ENCODE measurements at regions not wholly inside any gene's neighbourhood (a gene's known extent, or its start where the extent isn't known, plus 50 kb on each side); places are given as distances from the start of the nearest gene placed in this dataset.
"Not testable (repeated sequence)": the region's sequence is repeated elsewhere in the genome, so short reads cannot be mapped to it uniquely, and the experiment has no call there.

- BruUV-seq (replicated peaks); DNase-seq (ENCODE audit: low read depth, low spot score); CTCF ChIA-PET; H3K9ac ChIP-seq (ENCODE audit: low read length); ATAC-seq; H3K9me3 ChIP-seq (ENCODE audit: control insufficient read depth in 1 of 2, insufficient read depth in 1 of 2, low read depth in 1 of 2, low read length in 2 of 2); H3K9me2 ChIP-seq (ENCODE audit: insufficient read depth); POLR2A ChIA-PET; H3K4me3 ChIP-seq (replicated peaks in 1 of 2; ENCODE audit: low read depth in 1 of 2, low read length in 2 of 2); H3K4me2 ChIP-seq (ENCODE audit: low read length); H3K36me3 ChIP-seq (ENCODE audit: control insufficient read depth in 1 of 2, insufficient read depth in 2 of 2, low read length in 2 of 2); RAD21 ChIA-PET (ENCODE audit: low non-redundant PET in 1 of 2, low total read pairs in 2 of 2, uncharacterized antibody in 2 of 2, unreplicated experiment in 2 of 2); H3K27ac ChIP-seq (ENCODE audit: low read depth, low read length); intact Hi-C loops (cut with micrococcal nuclease); H2AFZ ChIP-seq (ENCODE audit: low read depth, low read length, poor library complexity, severe bottlenecking); H4K20me1 ChIP-seq (ENCODE audit: insufficient read depth); H3K4me1 ChIP-seq (ENCODE audit: control insufficient read depth in 1 of 2, insufficient read depth in 2 of 2, low read length in 2 of 2); H3K79me2 ChIP-seq (ENCODE audit: insufficient read depth, low read length): not testable (repeated sequence)
- H3K27me3 ChIP-seq (ENCODE audit: insufficient read depth, low read length), result peaks cover 44% of the 10 kb centered on the region
Observed at GRCh38 chr7:45440776-45441175, 133.4 kb upstream of the ADCY1 start.

DNA sequence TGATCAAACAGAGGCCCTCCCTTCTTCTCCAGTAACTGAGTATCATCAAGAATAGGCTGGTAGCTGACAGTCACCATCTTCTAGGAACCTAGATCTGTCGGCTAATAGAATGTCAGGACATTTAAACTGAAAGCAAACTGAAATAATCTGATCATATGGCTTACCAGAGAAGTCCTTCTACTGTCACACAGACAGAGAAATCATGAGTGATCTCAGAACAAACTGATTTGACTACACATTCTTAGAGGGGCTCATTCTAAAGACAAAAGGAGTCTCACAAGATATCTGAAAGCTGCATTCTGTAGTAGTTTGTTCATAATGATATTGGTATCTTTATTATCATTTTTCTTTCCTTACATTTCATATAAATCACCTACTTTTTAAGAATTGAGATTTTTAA, 130.9 kb upstream of the ADCY1 start:
- no TSS peak for BruUV-seq (replicated peaks)
- no peak for TF ChIP-seq SP1 (IDR thresholded peaks at IDR 0.05; ENCODE audit: low read depth)
- TF ChIP-seq MAX (IDR thresholded peaks at IDR 0.05), result no peak
- TF ChIP-seq ATF3 (IDR thresholded peaks at IDR 0.05), result no peak
- TF ChIP-seq, protein P1, sequence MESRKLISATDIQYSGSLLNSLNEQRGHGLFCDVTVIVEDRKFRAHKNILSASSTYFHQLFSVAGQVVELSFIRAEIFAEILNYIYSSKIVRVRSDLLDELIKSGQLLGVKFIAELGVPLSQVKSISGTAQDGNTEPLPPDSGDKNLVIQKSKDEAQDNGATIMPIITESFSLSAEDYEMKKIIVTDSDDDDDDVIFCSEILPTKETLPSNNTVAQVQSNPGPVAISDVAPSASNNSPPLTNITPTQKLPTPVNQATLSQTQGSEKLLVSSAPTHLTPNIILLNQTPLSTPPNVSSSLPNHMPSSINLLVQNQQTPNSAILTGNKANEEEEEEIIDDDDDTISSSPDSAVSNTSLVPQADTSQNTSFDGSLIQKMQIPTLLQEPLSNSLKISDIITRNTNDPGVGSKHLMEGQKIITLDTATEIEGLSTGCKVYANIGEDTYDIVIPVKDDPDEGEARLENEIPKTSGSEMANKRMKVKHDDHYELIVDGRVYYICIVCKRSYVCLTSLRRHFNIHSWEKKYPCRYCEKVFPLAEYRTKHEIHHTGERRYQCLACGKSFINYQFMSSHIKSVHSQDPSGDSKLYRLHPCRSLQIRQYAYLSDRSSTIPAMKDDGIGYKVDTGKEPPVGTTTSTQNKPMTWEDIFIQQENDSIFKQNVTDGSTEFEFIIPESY (IDR thresholded peaks at IDR 0.05; ENCODE audit: extremely low read depth, insufficient replicate concordance, low read length), result no peak
- TF ChIP-seq RAD21 (IDR thresholded peaks at IDR 0.05; ENCODE audit: low read depth), result no peak
- ATAC-seq, result no peak
- no peaks in the 10 kb centered on the region for H3K9me2 ChIP-seq (ENCODE audit: insufficient read depth)
- H3K4me3 ChIP-seq (replicated peaks in 1 of 2; ENCODE audit: low read depth in 1 of 2, low read length in 2 of 2), result no peak overlapping the region
- no peaks in the 10 kb centered on the region for H3K4me1 ChIP-seq (ENCODE audit: control insufficient read depth in 1 of 2, insufficient read depth in 2 of 2, low read length in 2 of 2)
- ChIA-PET CTCF (no interaction called here), RAD21 (ENCODE audit: low non-redundant PET in 1 of 2, low total read pairs in 2 of 2, uncharacterized antibody in 2 of 2, unreplicated experiment in 2 of 2) (no interaction called here), POLR2A (no interaction called here)
- no peaks in the 10 kb centered on the region for H3K36me3 ChIP-seq (ENCODE audit: control insufficient read depth in 1 of 2, insufficient read depth in 2 of 2, low read length in 2 of 2)
- H2AFZ ChIP-seq (ENCODE audit: low read depth, low read length, poor library complexity, severe bottlenecking), result no peak overlapping the region
- 0 out of 4 replicates have a peak, but pooled peaks cover 0 to 4% of the 10 kb centered on the region in 2 experiments for H3K9me3 ChIP-seq (ENCODE audit: control insufficient read depth in 1 of 2, insufficient read depth in 1 of 2, low read depth in 1 of 2, low read length in 2 of 2)
- intact Hi-C loops (cut with micrococcal nuclease), result no loop called here
- no peak overlapping the region for H3K27ac ChIP-seq (ENCODE audit: low read depth, low read length)
- no peaks in the 10 kb centered on the region for H4K20me1 ChIP-seq (ENCODE audit: insufficient read depth)
- no peak overlapping the region for H3K4me2 ChIP-seq (ENCODE audit: low read length)
- no peaks in the 10 kb centered on the region for H3K79me2 ChIP-seq (ENCODE audit: insufficient read depth, low read length)
- H3K27me3 ChIP-seq (ENCODE audit: insufficient read depth, low read length), result peaks cover 32% of the 10 kb centered on the region
- no peak for DNase-seq (ENCODE audit: low read depth, low spot score)
- H3K9ac ChIP-seq (ENCODE audit: low read length), result no peak overlapping the region

Data from HCT116 (cell line).